ENCODE measurements at regions not wholly inside any gene's neighbourhood (a gene's known extent, or its start where the extent isn't known, plus 50 kb on each side); places are given as distances from the start of the nearest gene placed in this dataset.

GRCh38 chr12:90645181-90645580, 309.8 kb downstream of the CCER1 start:
- TF ChIP-seq, protein P1, sequence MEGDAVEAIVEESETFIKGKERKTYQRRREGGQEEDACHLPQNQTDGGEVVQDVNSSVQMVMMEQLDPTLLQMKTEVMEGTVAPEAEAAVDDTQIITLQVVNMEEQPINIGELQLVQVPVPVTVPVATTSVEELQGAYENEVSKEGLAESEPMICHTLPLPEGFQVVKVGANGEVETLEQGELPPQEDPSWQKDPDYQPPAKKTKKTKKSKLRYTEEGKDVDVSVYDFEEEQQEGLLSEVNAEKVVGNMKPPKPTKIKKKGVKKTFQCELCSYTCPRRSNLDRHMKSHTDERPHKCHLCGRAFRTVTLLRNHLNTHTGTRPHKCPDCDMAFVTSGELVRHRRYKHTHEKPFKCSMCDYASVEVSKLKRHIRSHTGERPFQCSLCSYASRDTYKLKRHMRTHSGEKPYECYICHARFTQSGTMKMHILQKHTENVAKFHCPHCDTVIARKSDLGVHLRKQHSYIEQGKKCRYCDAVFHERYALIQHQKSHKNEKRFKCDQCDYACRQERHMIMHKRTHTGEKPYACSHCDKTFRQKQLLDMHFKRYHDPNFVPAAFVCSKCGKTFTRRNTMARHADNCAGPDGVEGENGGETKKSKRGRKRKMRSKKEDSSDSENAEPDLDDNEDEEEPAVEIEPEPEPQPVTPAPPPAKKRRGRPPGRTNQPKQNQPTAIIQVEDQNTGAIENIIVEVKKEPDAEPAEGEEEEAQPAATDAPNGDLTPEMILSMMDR (IDR thresholded peaks at IDR 0.05; ENCODE audit: low read depth, low read length, poor library complexity, severe bottlenecking): no peak
- TF ChIP-seq EZH2phosphoT487 (IDR thresholded peaks at IDR 0.05; ENCODE audit: borderline replicate concordance, low read length): no peak
